NCI-H2171 treated with DMSO at 0.1 percent for 48 hours (cell line): ENCODE measurements at regions not wholly inside any gene's neighbourhood (a gene's known extent, or its start where the extent isn't known, plus 50 kb on each side); places are given as distances from the start of the nearest gene placed in this dataset.
"Not testable (repeated sequence)": the region's sequence is repeated elsewhere in the genome, so short reads cannot be mapped to it uniquely, and the experiment has no call there.

Experiments used
- DNase-seq: peaks from one replicate; lab custom pipeline; 2025; lab: John Stamatoyannopoulos, UW

- DNase-seq: no peak
These were observed 277.9 kb upstream of the IRAK1BP1 start for GRCh38 chr6:78589436-78589835.

DNA sequence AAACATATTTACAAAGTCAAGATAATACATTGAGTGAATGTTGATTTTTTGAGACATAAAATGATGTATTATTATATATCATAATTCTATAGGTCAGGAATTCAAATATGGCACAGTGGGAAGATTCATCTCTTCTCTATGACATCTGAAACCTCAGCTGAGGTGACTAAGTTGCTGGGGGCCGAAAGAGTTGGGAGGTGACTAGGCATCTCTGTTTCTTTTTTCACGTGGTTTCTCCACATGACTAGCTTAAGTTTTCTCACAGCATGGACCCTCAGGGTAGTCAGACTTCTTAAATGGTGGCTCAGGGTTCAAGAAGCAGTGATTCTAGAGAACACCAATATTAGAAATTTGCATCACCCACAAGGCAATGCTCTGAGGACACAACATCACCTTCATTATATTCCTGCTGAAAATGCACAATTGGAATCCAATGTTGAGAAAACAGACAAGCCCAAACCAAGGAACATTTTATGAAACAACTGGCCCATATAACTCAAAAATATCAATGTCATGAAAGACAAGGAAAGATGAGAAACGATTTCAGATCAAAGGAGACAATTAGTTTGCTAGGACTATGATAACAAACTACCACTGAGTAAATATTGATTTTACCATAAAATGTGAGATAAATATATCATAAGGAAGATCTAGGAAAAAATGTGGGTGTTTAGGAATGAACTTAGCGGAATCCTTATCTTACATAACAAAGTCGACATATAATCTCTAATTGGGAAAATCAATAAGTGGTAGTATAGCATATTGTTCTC is 273.3 kb upstream of the IRAK1BP1 start:
- no peak for DNase-seq

DNA sequence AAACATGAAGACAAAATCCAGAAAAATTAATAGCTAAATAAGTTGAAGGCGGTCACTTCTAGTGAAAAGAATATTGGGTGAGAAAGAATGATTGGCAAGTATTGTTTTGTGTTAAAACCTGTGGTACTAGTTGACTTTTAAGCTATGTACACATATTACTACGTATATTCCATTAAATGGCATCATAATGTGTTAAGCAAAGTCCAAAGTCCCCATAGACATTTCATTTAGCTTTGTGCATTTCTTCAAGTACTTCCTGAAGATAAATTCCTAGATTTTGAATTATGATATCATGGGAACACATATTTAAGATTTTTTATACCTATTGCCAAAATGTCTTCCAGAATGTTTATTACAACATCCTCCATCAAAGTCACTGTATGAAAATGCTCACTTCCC is 272.7 kb upstream of the IRAK1BP1 start:
- DNase-seq: no peak

- DNase-seq: no peak
These were observed 269.4 kb upstream of the IRAK1BP1 start for GRCh38 chr6:78597966-78598365.

- DNase-seq: no peak
These were observed 268.4 kb upstream of the IRAK1BP1 start for GRCh38 chr6:78598966-78599365.

- DNase-seq: no peak
These were observed 267.8 kb upstream of the IRAK1BP1 start for GRCh38 chr6:78599526-78599925.

- no peak for DNase-seq
These were observed 261.4 kb upstream of the IRAK1BP1 start for GRCh38 chr6:78605909-78606446.

GRCh38 chr6:78607189-78607588 is 260.2 kb upstream of the IRAK1BP1 start:
- no peak for DNase-seq

- peak; percentile 63 for DNase-seq
These were observed 256.2 kb upstream of the IRAK1BP1 start for GRCh38 chr6:78611102-78611620.

- peak; percentile 19 for DNase-seq
These were observed 255.4 kb upstream of the IRAK1BP1 start for GRCh38 chr6:78611886-78612480.

GRCh38 chr6:78614961-78615360 is 252.4 kb upstream of the IRAK1BP1 start:
- DNase-seq: no peak

DNA sequence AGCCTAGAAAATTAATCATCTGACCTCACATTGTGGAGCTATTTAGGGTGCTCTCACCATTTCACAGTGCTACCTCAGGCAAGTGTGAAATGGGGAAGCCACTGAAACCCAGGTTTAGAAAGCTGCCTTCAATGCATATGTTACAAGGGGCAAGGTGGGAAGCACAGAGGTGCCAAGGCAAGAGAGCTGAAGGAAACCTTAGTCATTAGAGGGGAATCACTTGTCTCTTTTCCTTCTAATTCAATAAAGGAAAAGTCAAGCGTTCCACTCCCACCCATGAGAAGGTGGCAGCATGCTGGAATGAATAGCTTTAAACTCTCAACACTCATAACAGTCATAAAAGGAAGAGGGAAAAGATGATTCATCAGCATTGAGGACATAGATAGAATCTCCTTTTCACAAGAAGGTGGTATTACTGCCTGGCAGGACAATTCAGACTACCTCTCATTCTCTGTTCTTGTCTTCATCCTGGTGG is 251.9 kb upstream of the IRAK1BP1 start:
- DNase-seq: no peak

DNA sequence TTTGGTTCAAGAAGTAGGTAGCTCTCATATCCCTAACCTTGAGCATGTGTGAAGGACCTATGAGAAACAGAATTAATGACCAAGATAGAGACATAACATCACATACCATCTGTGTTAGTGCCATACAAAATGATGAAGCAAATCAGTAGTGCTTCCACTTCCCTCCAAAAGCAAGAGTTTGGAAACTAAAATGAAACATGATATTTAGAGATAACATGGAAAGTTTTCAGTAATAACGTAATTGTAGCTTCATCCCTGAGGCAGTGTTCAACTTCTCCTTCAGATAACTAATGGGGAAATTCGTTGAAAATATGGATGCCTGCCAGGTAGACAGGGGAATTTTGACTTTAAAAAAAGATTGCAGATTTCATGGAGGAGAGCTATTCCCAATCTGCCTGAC is 248.4 kb upstream of the IRAK1BP1 start:
- no peak for DNase-seq

GRCh38 chr6:78623554-78623953 is 243.8 kb upstream of the IRAK1BP1 start:
- no peak for DNase-seq

DNA sequence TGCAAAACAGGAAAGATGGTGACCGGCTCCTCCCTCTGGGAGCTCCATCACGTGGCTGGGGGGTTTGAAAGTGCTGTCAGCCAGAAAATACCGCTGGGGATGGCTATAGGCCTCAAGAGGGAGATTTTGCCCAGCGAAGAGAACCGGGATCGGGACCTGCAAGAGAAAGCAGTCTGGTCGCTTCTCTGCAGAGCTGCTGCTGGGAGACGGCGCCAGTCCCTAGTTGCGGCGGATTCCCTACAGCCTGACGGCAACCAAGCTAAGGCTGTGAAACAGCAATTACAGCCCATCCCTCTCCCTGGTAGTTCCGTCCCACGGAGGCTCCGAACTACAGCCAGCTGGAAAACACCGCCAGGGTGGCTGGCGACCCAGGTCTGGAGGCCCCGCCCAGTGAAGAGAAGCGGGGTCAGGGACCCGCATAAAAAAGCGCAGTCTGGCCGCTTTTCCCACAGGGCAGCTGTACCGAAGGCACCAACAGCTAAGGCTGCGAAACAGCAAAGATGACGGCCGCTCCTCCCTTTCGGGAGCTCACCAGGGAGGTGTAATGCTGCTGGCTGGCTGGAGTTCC is 238.1 kb upstream of the IRAK1BP1 start:
- no peak for DNase-seq

DNA sequence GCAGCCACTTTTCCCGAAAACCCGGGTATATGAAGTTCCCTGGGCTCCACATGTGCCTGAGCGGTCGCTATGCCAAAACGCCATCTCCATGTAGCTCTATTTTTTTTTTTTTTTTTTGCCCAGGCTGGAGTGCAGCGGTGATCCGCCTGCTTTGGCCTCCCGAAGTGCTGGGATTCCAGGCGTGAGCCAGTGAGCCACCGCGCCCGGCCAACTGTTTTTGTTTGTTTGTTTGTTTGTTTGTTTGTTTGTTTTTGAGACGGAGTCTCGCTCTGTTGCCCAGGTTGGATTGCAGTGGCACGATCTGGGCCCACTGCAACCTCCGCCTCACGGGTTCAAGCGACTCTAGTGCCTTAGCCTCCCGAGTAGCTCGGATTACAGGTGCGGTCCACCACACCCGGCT is 237.5 kb upstream of the IRAK1BP1 start:
- DNase-seq: no peak

- no peak for DNase-seq
These were observed 235.4 kb upstream of the IRAK1BP1 start for GRCh38 chr6:78631976-78632375.

DNA sequence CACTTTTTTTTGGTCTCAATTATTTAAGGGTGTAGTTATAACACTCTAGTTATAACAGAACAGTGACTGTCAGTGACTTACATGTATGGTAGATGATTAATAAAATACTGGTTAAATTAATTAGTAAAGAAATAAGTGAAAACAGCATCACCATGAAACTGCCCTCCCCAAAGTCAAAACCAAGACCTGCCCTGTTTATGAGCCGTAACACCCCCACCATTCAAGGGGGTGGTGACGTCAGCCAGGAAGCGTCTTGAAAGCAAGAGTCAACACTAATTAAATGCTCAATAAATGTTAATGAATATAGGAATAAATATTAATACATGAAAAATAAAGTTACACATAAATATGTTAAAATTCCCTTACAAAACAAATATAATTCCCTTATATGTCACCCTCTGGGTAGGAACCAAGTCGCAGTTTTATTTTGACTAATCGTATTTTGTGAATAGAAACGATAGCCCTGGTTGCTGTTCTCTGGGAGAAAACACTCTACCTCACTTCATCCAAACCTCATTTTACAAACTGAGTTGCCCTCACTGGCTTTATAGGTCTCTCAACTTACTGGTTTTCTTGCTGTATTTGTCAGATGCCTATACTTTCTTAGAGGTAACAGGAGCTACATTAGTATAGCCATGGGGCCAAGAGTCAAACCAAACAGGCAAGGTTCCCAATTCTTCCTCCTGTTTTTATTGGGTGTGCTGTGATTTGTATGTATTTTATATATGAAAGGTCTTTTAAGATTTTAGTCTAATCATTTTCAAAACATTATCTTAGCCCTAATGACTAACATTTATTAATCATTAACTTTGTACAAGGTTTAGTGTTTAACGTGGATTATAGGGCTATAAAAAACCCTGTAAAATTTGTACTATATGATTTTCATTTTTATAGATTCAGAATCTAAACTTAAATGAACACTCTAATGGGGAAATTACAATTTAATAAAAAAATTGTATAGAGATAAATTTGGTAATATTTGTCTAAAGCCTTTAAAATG is 227.9 kb upstream of the IRAK1BP1 start:
- DNase-seq: no peak

GRCh38 chr6:78643976-78644375 is 223.4 kb upstream of the IRAK1BP1 start:
- DNase-seq: not testable (repeated sequence)

- not testable (repeated sequence) for DNase-seq
These were observed 220.6 kb upstream of the IRAK1BP1 start for GRCh38 chr6:78646542-78647415.

GRCh38 chr6:78665819-78666218 is 201.5 kb upstream of the IRAK1BP1 start:
- not testable (repeated sequence) for DNase-seq
